Middle frontal gyrus (tissue), 1 donor: ENCODE measurements at regions not wholly inside any gene's neighbourhood (a gene's known extent, or its start where the extent isn't known, plus 50 kb on each side); places are given as distances from the start of the nearest gene placed in this dataset.
"Not testable (repeated sequence)": the region's sequence is repeated elsewhere in the genome, so short reads cannot be mapped to it uniquely, and the experiment has no call there.

Experiments used
- DNase-seq: peaks from one replicate; pipeline ENCODE4 v3.0.0-alpha.2; 2015; ENCODE audit warnings: low spot score; ENCODE audit errors: extremely low spot score

DNA sequence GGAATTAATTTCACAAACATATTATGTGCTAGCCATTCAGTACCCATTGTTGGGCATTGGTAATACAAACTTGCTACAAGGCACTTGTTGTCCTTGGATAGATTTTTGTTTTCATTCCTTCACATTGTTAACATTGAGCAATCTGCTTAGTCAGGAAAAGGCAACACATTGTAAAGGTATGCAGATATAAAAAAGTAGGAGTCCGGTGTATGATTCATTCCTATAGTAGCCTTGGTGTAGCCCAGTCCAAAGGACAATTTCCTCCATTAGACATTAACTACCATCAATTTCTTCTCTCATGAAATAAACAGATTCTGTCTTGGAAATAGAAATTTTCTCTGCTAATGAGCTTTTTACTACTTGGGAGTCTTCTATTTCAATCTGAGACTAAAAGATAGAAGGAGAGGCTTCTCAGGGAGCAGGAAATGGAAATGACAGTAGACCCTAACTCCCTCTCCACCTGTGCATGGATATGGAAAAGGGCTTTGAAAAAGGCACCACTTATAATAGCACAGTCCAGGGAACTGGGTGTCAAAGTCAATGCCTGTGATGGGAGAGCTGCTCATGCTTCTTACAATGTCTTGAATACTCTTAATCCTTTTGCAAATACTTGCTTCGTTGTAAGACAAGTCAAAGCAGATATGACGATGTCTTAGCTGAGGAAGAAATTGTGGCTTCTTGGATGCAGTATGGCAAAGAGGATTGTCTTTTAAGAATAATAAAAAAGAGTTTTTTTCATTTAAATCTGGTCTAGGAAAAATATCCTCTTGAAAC is 369.4 kb upstream of the CITED2 start:
- DNase-seq = no peak

DNA sequence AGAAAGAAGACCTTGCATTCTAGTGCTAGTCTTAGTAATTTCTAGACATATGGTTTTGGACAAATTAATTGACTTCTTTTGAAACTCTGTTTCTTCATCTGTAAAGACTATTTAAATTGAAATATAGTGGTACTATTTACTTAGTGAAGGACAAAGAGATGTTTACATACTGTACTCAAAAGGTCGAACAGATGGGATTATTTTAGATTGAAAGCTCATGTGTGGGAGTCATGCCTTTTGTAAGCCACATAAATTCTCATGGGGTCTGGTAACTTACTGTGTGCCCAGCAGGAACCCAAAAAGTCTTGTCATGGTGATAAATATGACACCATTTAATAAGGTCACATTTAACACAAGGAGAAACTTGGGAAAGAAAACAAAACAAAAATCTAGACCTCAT is 368.2 kb upstream of the CITED2 start:
- DNase-seq = no peak

DNA sequence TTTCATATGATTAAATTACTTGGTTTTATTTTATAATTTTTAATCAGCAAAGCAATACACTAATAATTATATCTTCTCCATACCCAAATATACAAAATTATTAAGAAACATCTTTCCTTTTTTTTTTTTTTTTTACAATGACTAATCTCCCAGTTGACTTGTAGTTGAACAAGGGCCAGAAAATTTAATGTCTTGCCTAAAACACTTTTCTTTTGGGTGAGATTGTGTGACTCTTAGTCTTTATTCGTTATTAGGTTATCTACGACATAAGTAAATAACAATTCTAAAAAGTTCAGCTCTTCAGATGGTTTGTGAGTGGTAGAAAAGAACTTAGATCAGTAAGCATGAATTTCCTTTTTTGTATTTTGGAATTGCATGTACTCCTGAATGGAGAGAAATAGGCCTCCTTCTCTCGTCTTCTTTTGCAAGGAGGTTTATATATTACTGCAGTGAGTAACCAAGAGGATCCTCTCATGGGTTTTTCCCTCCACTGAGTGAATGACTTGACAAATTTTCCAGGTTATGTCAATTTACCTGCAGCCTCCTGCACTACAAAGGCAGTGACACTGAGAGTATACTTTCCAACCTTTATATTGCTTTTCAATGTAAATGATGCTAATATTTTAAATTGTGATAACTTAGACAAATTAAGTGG is 364.5 kb upstream of the CITED2 start:
- DNase-seq = no peak

DNA sequence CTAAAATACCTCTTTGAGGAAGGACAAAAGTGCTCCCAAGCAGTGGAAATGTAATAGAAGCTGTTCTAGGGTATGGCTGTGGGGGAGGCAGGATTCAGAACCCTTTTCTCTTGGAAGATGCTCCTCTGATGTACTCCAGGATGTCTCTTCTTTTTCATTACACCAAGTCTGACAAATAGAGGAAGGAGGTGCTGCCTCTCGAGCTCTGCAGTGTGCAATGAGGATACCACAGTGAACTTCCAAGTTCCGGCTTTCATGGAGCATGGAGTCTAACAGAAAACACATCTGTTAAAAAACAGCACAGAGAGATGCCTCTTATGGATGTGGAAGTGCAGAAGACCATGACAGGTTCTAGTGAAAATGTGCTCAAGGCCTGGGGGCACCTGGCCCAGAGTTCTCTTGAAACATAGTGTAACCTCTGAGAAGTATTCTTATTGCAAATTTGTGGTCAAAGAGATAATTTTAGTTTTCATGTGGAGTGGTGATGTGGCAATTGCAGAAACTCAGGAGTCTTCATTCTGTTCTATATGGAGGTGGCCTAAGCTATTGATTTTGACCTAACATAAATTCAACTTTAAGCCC is 362.0 kb upstream of the CITED2 start:
- no peak for DNase-seq

DNA sequence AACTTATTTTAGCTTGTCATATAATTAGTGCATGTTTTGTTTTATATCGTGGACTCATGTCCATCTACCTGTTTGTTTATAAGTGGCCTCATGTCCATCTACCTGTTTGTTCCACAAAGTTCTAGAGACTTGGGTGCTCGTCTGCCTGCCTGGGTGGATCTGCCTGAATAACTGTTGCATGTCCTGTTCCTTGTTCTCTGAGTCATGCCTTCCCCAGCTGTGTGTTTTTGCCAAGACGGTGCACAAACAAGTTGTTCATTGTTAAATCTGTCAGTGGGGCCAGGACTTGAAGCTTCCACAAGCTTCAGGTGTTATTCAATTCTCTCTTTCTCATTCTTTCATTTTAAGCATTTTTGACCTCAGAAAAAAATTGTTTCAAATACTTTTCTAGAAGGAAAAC is 358.0 kb upstream of the CITED2 start:
- DNase-seq = no peak

DNA sequence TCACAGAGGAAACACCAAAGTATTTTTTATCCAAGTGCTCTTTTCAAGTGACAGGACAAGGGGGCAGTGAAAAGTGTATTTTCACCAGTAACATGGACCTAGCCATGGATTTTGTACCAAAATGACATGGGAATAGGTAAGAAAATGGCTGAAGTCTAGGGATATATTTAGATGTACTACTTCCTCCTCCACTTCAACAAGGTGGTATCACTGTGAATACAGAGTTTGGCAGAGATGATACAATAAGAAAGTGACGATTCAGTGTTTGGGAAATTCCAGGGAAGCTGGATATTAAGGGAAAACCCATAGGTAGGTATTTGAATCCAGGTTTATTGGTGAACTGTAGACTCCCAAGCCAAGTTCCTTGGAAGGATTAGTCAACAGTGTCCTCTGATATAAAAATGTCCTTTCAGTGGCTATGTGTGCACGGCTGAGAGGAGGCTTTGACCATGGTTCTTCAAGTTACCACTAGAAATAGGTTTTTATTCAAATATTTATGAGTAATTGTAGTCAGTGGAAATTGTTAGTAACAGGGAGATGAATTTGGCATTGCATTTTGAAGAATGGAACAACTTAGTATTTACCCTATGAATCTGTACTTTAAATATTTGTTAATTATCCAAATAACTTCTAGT is 356.0 kb upstream of the CITED2 start:
- DNase-seq = no peak

DNA sequence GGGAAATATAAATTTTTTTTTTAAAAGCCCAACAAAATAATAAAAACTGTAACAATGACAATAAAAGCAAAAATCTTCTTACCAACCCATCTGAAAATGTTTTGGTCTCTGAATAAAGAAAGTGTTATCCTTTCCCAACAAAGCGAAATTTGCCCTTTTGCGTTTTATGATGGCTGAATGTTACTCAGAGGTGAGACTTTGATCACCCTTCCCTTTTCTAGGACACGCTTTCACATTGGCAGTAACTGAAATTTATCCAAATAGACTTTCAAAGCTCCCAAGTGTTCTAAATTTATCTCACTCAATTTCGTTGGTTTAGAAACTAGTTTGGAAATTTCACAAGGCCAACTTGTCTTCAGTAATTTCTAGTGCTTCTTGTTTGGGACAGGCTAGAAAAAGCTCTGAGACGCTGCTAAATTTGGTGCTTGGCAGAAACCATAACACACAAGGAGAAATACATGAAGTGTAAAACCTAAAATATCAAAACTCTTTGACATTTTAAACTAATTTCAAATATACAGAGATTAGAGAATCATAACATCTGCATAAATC is 354.5 kb upstream of the CITED2 start:
- DNase-seq = no peak

DNA sequence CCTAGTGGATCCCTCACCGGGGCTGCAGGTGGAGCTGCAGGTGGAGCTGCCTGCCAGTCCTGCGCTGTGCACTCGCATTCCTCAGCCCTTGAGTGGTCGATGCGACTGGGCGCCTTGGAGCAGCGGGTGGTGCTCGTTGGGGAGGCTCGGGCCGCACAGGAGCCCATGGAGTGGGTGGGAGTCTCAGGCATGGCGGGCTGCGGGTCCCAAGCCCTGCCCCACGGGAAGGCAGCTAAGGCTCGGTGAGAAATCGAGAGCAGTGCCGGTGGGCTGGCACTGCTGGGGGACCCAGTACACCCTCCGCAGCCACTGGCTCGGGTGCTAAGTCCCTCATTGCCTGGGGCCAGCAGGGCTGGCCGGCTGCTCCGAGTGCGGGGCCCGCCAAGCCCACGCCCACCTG is 351.8 kb upstream of the CITED2 start:
- DNase-seq = not testable (repeated sequence)

DNA sequence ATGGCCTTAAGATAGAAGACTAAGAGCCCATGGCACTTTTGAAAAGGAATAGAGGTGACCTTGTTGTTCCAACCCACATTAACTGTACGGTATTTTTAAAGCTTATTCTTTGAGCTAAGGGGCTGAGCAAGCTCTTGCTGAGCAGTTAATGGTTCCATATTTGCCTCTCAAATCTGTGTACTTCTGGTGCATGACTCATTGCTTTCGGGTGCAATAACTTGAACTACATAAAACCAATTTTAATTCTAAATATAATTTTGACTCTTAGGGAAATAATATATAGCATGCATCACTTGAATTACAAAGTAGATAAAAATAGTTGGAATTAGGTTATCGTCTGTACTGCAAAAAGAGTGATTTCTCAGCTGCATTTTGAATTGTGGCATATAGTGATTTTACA is 348.1 kb upstream of the CITED2 start:
- DNase-seq = no peak

DNA sequence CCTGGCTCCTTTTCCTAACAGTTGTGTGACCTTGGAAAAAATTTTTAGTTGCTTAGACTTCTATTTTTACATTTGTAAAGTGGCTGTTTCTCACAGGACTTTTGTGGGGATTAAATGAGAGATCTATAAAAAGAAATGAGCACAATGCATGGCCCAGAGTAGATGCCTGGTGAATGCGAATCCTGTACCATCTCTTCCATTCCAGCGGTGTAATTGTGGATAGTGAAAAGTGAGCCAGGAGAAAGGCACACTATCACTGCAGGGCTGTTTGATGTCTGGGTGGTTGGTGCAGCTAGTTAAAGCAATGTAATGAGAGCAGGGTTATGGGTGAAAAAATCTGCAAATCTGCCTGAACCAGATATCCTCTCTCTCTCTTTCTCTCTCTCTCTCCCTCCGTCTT is 347.5 kb upstream of the CITED2 start:
- DNase-seq = no peak

DNA sequence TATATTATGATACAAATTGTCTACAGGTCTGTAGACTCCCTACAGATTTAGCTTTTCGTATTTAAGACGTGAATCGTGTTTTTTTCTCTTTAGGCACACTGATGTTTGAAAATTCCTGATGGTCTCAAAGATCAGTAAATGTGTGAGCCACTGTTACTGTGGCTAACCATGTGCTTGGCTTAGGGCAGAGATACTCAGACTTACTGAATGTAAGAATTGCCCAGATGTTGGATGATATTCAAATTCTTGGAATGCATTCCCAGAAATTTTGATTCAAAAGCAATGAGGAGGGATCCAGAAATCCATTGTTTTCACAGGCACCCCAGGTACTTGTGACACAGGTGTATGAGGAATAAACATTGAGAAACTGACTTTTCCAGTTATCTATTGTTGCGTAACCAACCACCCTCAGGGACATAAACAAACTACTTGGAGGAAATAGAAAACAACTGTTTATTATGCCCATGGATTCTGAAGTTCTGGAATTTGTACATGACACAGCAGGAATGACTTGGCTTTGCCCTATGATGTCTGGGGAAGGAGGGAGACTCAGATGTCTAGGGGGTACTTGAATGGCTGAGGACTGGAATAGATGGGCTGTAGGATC is 339.6 kb upstream of the CITED2 start:
- no peak for DNase-seq

DNA sequence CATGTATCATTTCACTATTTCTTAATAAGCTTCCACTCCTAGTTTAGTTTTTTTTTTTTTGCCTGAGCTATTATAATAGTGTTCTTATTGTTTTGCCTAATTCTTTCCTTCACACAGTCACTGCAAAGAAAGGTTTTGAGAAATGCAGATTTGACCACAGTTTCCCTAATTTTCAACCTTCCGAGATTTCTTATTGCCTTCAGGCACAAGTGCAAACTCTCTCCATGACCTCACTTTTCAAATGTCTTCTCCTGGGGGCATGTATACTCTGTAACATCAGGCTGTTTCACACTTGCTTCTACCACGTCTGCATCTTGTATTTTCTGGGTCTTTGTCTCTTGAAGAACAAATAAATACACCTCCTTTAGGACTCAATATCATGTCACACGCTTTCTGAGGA is 339.0 kb upstream of the CITED2 start:
- no peak for DNase-seq

DNA sequence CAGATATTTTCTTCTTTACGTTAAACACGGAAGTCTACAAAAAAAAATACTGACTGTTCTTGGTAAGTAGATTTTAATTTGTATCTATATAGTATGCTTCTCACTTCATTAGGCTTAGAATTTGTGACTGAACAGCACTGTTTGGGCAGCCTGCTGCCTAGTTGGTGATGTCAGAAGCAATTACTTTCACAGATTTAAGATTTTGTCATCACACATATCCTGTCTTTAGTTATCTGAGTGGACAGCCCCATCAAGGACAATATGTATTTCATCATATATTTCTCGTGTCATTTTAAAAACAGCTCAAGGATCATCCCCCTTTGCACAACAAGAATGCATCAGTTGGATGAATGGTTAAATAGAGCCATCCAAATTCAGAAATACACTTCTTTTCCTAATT is 338.4 kb upstream of the CITED2 start:
- no peak for DNase-seq

DNA sequence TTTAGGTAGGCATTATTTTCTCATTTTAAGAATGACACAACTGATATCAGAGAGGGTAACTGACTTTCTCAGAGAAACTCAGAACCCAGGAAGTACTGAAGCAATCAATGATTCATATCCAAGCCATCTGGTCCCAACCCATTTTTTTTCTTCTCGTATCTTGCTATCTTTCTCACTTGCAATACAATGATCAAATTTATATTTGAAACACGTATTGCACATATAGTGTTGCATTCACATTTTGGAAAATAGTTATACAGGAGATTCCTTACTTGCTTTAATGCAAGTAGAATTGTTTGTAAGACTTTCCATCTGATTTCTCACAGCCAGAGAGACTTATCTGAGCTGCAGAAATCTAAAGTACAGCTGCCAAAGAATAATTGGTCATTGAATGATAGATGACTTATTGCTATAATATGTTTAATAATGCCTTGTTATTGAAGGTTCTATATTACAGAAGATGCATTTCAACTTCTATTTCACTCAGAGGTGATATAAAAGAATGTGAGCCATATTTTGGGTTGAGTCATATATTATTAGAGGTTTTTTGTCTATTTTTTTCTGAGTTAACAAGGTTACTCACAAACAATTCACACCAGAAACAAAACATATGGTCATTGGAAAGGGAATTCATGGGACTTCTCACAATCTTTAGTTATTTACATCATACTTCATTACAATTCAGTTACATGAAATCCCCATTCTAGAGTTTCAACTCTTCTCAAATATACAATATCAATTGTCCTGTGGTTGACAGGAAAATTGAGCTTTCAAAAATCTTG is 337.5 kb upstream of the CITED2 start:
- DNase-seq = no peak

DNA sequence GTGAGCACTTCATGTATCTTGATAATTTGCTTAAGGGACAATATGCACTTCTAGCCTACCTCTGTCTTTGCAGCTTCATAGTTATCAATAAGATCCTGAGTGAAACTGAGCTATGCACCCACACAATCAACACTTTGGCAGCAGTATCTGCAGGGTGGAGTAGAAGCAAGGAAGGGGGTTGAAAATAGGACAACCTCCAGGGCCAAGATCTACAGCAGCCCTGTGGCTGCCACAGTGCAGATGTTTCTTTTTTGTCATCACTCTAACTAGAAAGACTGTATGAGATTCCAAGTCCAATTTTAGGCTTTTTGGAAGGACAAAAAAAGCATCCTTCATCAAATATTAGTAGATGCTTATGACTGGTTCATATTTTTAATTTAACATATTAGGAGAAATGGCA is 336.1 kb upstream of the CITED2 start:
- no peak for DNase-seq

DNA sequence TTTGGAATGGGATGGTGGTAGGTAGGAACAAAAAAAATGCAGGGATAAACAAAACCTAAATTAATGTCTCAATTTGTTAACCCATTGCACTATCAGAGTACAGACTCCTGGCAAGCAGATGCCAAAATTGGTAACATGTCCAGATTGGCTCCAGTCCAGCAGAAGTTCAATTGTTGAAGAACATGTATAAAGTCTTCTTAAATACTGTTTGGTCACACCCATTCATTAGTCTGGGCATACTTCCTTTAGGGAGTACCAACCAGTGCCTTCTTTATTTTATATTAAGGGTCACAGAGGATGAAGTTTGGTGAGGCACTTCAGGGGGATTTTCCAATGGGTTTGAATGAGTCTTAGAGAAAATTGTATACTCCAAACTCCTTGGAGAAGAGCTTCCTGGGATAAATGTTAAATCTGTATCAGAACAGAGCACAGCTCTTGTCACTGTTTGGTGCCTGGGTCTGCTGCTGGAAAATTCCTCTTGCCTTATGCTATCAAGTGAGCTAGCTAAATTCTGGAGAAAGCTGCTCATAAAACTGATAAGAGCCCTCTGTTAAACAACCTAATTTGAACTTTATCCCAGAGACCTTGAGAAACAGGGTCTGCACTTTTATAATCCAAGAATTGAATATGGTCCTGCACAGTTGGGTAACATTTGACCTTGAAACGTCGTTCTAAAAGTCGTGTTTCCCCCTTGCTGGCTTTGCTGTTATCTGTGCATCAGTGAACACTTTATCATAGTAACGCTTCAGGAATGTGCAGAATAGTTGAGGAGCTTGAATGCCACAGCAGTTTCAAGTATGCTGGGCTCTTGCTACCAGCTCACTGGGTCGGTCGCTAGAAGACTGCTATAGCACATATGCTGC is 334.1 kb upstream of the CITED2 start:
- no peak for DNase-seq

DNA sequence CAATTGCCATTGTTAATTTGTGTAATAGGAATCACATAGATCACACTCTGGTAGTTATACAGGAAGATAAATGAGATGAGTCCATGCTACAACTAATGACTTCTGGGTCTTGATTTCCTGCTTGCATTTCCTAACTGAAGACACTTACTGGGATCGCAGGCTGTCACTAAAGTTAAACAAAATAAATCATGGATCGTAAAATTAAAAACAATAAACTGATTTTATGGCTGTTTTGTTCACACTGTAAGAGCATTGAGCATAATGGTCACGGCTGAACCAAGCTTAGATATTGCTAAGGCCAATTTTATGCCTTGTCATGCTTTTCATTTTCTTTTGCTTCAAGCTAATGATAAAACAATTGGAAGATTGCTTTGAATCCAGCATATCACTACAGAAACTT is 332.5 kb upstream of the CITED2 start:
- no peak for DNase-seq

DNA sequence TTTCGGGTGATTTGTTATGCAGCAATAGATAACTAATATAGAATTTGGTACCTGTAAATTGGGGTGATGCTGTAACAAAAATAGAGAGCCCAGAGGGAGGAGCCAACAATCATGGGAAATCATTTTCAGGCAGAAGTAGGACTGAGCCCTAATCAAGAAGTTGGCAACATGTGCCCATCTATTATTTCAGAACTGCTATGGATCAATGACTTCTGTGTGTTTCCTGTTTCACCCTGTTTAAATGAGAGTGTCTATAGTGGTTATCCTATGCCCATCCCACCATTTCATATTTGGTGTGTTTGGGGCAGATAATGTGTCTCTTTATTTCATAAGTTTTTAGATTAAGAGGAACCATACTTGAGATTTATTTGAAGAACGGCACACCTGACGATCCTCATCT is 330.8 kb upstream of the CITED2 start:
- DNase-seq = no peak

DNA sequence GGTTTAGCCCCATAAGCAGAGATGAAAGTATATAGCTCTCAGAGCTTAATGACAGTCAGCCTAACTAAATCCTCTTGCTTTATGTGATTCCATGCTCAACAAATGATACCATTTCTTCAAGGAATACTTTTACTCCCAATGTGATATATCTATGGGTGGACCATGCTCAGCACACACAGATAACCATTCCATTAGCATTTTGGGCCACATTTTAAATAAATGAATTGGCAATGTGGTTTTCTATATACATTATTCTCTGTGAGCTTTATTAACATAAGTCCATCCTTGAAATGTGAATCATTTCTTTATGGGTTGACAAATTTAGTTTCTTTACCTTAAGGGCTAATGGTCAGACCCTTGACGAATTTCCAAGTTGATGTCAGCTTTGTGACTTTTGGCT is 329.3 kb upstream of the CITED2 start:
- no peak for DNase-seq

DNA sequence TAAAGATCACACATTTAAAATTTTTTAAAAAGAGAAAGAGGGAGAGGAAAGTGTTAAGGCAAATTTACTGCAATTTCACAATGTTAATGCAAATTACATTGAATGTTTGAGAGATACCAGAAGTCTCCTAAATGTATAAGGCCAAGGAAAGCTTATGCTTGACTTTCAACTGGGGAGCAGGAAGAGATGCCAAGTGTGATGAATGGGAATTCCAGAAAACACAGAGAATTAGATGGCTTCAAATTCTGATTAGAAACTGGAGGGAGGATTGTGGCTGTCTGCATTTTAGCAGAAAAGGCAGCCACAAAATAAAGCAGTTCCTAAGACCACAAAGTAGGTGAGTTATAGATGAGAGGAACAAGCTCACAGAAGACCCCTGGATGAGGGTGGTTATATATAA is 328.3 kb upstream of the CITED2 start:
- DNase-seq = no peak
